ENCODE measurements at regions not wholly inside any gene's neighbourhood (a gene's known extent, or its start where the extent isn't known, plus 50 kb on each side); places are given as distances from the start of the nearest gene placed in this dataset.
A peak's percentile ranks its signal among the peaks of the same experiment; 100 is the strongest.

DNA sequence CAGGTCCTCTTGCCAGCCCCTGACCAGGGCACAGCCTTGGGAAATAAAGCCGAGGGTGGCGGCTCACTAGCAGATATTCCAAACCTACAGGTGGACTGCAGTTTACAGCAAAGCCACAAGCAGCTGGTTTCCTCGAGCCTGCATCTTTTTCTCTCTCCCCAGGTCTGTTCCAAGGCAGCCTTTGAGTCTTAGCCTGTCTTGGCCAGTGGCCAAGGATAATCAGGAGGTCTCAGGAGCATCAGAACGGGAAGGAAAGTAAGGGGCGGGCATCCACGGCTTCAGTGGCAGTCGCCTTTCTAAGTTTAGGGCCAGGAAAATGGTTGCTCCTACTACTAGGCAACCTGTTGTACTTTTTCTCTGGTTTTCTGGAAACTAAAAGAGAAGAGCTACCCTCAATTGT, 219.7 kb upstream of the ZMIZ1 start:
- WGBS, 3 donors: 62 to 63% (median 63%) methylated on average over 7 of the region's 7 CpGs
- FAIRE-seq (no peak), DNase-seq (no peak)
- Histone ChIP-seq H3K4me1 (ENCODE audit: control insufficient read depth in 3 of 3, insufficient read depth in 2 of 3, low read depth in 1 of 3, low read length in 2 of 3) (no peaks in the 10 kb centered on the region), H3K27ac (ENCODE audit: low read depth in 1 of 3, low read length in 2 of 3) (no peak overlapping the region), H3K27me3 (ENCODE audit: control insufficient read depth in 3 of 3, insufficient read depth in 3 of 3, low read length in 3 of 3) (peaks cover 0 to 5% (median 1%) of the 10 kb centered on the region in 3 donors), H3K9me3 (ENCODE audit: control insufficient read depth in 2 of 2, insufficient read depth in 1 of 2, low read depth in 1 of 2, low read length in 1 of 2) (no peaks in the 10 kb centered on the region), H3K4me3 (ENCODE audit: low read depth in 1 of 3, low read length in 3 of 3) (no peak overlapping the region), H3K36me3 (ENCODE audit: control insufficient read depth in 3 of 3, insufficient read depth in 2 of 3, low read depth in 1 of 3, low read length in 3 of 3) (no peaks in the 10 kb centered on the region)

DNA sequence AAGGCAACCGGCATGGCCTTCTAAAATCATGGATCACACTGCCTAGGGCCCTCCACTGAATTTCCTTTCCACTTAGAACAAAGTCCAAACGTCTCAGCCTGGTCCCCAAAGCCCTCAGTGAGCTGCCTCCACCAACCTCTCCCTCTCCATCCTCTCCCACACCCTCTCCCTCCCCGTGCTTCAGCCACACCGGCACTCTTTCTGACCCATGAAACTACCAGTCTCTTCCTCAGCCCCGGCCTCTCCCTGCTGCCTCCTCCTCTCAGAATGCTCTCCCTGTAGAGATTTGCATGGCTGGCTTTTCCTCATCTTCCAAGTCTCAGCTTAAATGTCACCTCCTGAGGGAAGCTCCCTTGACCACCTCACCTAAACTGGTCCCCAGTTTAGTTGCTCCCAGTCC, 219.0 kb upstream of the ZMIZ1 start:
- WGBS, 3 donors: 65 to 81% (median 78%) methylated on average over 5 of the region's 5 CpGs
- FAIRE-seq (no peak), DNase-seq (no peak)
- H3K36me3 ChIP-seq (ENCODE audit: control insufficient read depth in 3 of 3, insufficient read depth in 2 of 3, low read depth in 1 of 3, low read length in 3 of 3): no peaks in the 10 kb centered on the region
- no peak overlapping the region for H3K4me3 ChIP-seq (ENCODE audit: low read depth in 1 of 3, low read length in 3 of 3)
- H3K27me3 ChIP-seq (ENCODE audit: control insufficient read depth in 3 of 3, insufficient read depth in 3 of 3, low read length in 3 of 3): peaks cover 0 to 5% (median 1%) of the 10 kb centered on the region in 3 donors
- no peak overlapping the region for H3K27ac ChIP-seq (ENCODE audit: low read depth in 1 of 3, low read length in 2 of 3)
- H3K4me1 ChIP-seq (ENCODE audit: control insufficient read depth in 3 of 3, insufficient read depth in 2 of 3, low read depth in 1 of 3, low read length in 2 of 3): no peaks in the 10 kb centered on the region
- no peaks in the 10 kb centered on the region for H3K9me3 ChIP-seq (ENCODE audit: control insufficient read depth in 2 of 2, insufficient read depth in 1 of 2, low read depth in 1 of 2, low read length in 1 of 2)

DNA sequence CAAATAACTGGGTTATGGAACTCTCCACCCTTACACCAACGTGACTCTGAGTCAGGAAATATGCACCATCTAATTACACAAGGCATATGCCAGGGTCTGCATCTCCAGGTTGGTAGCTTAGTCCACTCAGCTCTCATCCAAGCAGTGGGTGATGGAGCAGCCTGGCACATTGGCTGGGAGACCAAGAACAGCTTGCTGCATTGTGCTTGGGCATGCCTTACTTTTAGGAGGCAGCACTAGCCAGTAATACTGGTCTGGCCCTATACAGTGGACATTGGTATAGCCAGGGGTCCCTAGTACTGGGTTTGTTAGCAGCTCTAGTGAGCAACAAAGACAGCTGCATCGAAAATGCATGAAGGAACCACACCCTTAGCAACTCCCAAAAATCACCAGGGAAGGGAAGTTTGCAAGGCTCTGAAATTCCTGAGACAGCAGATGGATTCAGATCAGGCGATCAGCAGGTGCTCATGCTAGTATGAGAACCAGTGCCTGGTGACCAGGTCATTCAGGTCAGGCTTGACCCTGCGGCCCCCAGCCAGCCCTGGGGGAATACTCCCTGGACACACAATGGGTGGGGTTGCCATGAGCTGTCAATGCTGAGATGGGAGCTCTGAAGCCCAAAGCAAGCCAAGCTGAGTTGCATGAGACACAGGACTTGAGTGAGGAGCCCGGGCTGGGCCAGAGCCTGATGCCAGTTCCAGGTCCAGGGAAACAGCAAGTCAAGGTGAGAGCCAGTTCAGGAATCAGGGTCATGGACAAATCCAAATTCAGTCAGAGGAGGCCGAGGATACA, 217.9 kb upstream of the ZMIZ1 start:
- no peaks in the 10 kb centered on the region for H3K9me3 ChIP-seq (ENCODE audit: control insufficient read depth in 2 of 2, insufficient read depth in 1 of 2, low read depth in 1 of 2, low read length in 1 of 2)
- no peak overlapping the region for H3K4me3 ChIP-seq (ENCODE audit: low read depth in 1 of 3, low read length in 3 of 3)
- H3K27me3 ChIP-seq (ENCODE audit: control insufficient read depth in 3 of 3, insufficient read depth in 3 of 3, low read length in 3 of 3): no peaks in the 10 kb centered on the region
- 71 to 80% (median 74%) methylated on average over 6 of the region's 6 CpGs for WGBS, 3 donors
- FAIRE-seq (no peak), DNase-seq (no peak)
- H3K36me3 ChIP-seq (ENCODE audit: control insufficient read depth in 3 of 3, insufficient read depth in 2 of 3, low read depth in 1 of 3, low read length in 3 of 3): no peaks in the 10 kb centered on the region
- H3K4me1 ChIP-seq (ENCODE audit: control insufficient read depth in 3 of 3, insufficient read depth in 2 of 3, low read depth in 1 of 3, low read length in 2 of 3): no peaks in the 10 kb centered on the region
- H3K27ac ChIP-seq (ENCODE audit: low read depth in 1 of 3, low read length in 2 of 3): no peak overlapping the region

DNA sequence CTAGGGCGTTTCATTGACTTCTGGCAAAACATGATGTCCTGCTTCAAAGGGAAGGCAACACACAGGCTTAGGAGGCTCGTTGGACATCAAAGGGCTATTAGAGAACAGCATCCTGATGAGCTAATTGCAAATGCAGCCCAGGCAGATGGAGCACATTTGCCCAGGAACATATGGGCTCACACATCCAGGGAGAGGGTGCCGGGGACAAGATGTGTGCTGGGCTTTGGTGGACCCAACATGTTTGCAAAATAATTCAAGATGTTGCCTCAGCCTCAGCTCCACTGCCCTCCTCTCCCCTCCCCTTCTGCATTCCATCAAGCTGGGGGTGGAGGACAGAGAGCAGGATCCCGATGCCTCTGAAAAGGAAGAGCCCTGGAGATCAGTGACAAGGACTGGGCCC, 217.1 kb upstream of the ZMIZ1 start:
- no peaks in the 10 kb centered on the region for H3K27me3 ChIP-seq (ENCODE audit: control insufficient read depth in 3 of 3, insufficient read depth in 3 of 3, low read length in 3 of 3)
- H3K27ac ChIP-seq (ENCODE audit: low read depth in 1 of 3, low read length in 2 of 3): no peak overlapping the region
- no peak for DNase-seq

DNA sequence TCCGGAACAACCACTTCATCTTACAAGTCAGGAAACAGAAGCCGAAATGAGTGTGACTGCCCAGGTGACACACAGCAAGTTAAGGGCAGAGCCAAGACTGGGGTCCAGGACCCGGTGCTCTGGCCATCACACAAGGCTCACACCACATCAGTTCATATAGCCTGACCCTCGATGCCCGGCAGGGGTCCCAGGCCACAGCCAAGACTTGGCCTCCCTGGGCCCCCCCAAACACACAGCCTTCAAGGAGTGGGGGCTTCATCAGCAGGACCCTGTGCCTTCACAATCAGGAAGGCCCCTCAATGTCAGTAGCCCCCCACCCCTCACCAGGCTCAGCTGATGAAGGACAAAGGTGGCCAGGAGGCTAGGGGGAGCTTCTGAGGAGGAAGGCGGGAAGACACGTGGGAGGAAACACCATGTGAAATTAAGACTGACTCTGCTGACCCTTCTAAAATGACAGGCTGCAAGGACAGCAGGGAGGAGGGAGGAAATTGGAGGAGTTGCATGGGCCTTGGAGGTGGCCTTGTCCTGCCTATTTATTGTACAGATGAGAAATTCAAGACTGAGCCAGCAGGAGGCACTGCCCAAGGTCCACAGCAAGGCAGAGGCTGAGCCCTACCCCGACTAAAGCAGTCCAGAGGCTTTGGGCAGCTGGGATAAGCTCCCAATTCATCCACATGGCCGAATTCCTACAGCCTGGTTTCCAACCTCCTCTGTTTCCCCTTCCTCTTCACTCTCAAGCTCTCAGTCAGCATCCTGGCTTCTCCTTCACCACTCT, 216.1 kb upstream of the ZMIZ1 start:
- WGBS, 3 donors: 76 to 83% (median 80%) methylated on average over 9 of the region's 9 CpGs
- Histone ChIP-seq H3K9me3 (ENCODE audit: control insufficient read depth in 2 of 2, insufficient read depth in 1 of 2, low read depth in 1 of 2, low read length in 1 of 2) (no peaks in the 10 kb centered on the region), H3K27ac (ENCODE audit: low read depth in 1 of 3, low read length in 2 of 3) (no peak overlapping the region), H3K4me3 (ENCODE audit: low read depth in 1 of 3, low read length in 3 of 3) (no peak overlapping the region), H3K4me1 (ENCODE audit: control insufficient read depth in 3 of 3, insufficient read depth in 2 of 3, low read depth in 1 of 3, low read length in 2 of 3) (no peaks in the 10 kb centered on the region), H3K36me3 (ENCODE audit: control insufficient read depth in 3 of 3, insufficient read depth in 2 of 3, low read depth in 1 of 3, low read length in 3 of 3) (no peaks in the 10 kb centered on the region), H3K27me3 (ENCODE audit: control insufficient read depth in 3 of 3, insufficient read depth in 3 of 3, low read length in 3 of 3) (no peaks in the 10 kb centered on the region)
- peak; percentile 52 for DNase-seq
- no peak for FAIRE-seq

More for the DNA sequence above, 217.1 kb upstream of the ZMIZ1 start:
- Histone ChIP-seq H3K36me3 (ENCODE audit: control insufficient read depth in 3 of 3, insufficient read depth in 2 of 3, low read depth in 1 of 3, low read length in 3 of 3) (no peaks in the 10 kb centered on the region), H3K4me1 (ENCODE audit: control insufficient read depth in 3 of 3, insufficient read depth in 2 of 3, low read depth in 1 of 3, low read length in 2 of 3) (no peaks in the 10 kb centered on the region), H3K9me3 (ENCODE audit: control insufficient read depth in 2 of 2, insufficient read depth in 1 of 2, low read depth in 1 of 2, low read length in 1 of 2) (no peaks in the 10 kb centered on the region), H3K4me3 (ENCODE audit: low read depth in 1 of 3, low read length in 3 of 3) (no peak overlapping the region)
- WGBS, 3 donors: 74 to 79% (median 79%) methylated on average over 4 of the region's 4 CpGs
- no peak for FAIRE-seq

DNA sequence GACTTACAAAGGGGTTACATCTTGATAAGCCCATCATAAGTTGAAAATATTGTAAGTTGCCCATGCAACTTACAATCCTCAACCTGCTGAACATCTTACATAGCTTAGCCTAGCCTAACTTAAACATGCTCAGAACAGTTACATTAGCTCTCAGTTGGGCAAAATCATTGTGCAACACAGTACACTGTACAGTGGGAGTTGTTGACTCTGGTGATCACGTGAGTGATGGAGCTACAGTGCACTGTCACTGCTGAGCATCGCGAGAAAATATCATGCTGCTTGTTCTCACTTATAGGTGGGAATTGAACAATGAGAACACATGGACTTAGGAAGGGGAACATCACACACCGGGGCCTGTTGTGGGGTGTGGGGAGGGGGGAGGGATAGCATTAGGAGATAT, 214.9 kb upstream of the ZMIZ1 start:
- 85 to 91% (median 90%) methylated on average over 4 of the region's 4 CpGs for WGBS, 3 donors
- Histone ChIP-seq H3K9me3 (ENCODE audit: control insufficient read depth in 2 of 2, insufficient read depth in 1 of 2, low read depth in 1 of 2, low read length in 1 of 2) (no peaks in the 10 kb centered on the region), H3K36me3 (ENCODE audit: control insufficient read depth in 3 of 3, insufficient read depth in 2 of 3, low read depth in 1 of 3, low read length in 3 of 3) (no peaks in the 10 kb centered on the region), H3K4me1 (ENCODE audit: control insufficient read depth in 3 of 3, insufficient read depth in 2 of 3, low read depth in 1 of 3, low read length in 2 of 3) (no peaks in the 10 kb centered on the region), H3K27me3 (ENCODE audit: control insufficient read depth in 3 of 3, insufficient read depth in 3 of 3, low read length in 3 of 3) (no peaks in the 10 kb centered on the region), H3K27ac (ENCODE audit: low read depth in 1 of 3, low read length in 2 of 3) (no peak overlapping the region), H3K4me3 (ENCODE audit: low read depth in 1 of 3, low read length in 3 of 3) (no peak overlapping the region)
- DNase-seq: no peak
- no peak for FAIRE-seq

DNA sequence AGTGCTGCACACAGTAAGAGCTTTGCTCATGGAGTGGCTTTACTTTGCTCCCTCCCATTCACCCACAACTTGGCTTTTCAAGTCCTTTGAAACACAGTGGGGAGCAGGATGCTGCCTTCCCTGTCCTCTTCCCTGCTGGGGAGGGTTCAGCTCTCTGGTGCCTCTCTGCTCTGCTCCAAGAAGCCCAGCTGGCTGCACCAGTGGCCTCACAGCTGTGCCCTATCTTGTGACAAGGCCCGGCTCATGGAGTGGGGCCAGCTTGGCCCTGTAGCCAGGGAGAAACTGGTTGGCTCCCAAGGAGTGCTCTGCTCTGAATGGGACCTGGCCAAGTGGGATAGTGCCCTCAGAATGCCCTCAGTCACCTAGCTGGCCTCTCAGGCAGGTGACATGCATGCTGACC, 212.3 kb upstream of the ZMIZ1 start:
- Histone ChIP-seq H3K4me3 (ENCODE audit: low read depth in 1 of 3, low read length in 3 of 3) (no peak overlapping the region), H3K4me1 (ENCODE audit: control insufficient read depth in 3 of 3, insufficient read depth in 2 of 3, low read depth in 1 of 3, low read length in 2 of 3) (no peaks in the 10 kb centered on the region), H3K27ac (ENCODE audit: low read depth in 1 of 3, low read length in 2 of 3) (no peak overlapping the region), H3K27me3 (ENCODE audit: control insufficient read depth in 3 of 3, insufficient read depth in 3 of 3, low read length in 3 of 3) (no peaks in the 10 kb centered on the region), H3K36me3 (ENCODE audit: control insufficient read depth in 3 of 3, insufficient read depth in 2 of 3, low read depth in 1 of 3, low read length in 3 of 3) (no peaks in the 10 kb centered on the region), H3K9me3 (ENCODE audit: control insufficient read depth in 2 of 2, insufficient read depth in 1 of 2, low read depth in 1 of 2, low read length in 1 of 2) (no peaks in the 10 kb centered on the region)
- 20 to 43% (median 33%) methylated on average over 1 of the region's 1 CpG for WGBS, 3 donors
- FAIRE-seq (no peak), DNase-seq (no peak)

DNA sequence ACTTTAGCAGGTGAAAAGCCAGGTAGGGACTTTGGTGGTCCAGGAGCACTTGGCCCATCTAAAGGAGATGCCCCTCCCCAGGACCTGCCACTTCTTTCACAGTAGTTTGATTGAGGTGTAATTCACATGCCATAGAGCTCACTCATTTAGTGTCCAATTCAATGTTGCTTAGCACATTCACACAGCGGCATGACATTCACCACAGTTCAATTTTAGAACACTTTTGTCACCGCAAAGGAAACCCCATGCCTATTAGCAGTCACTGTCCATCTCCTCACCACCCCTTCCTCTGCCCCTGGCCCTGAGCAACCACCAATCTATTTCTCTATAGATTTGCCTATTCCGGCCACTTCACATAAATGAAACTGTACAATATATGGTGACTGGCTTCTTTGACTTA, 211.6 kb upstream of the ZMIZ1 start:
- DNase-seq: no peak
- WGBS, 3 donors: 95 to 96% (median 96%) methylated on average over 3 of the region's 3 CpGs
- no peaks in the 10 kb centered on the region for H3K27me3 ChIP-seq (ENCODE audit: control insufficient read depth in 3 of 3, insufficient read depth in 3 of 3, low read length in 3 of 3)
- H3K4me3 ChIP-seq (ENCODE audit: low read depth in 1 of 3, low read length in 3 of 3): no peak overlapping the region
- no peak overlapping the region for H3K27ac ChIP-seq (ENCODE audit: low read depth in 1 of 3, low read length in 2 of 3)
- no peaks in the 10 kb centered on the region for H3K36me3 ChIP-seq (ENCODE audit: control insufficient read depth in 3 of 3, insufficient read depth in 2 of 3, low read depth in 1 of 3, low read length in 3 of 3)
- FAIRE-seq: no peak
- no peaks in the 10 kb centered on the region for H3K9me3 ChIP-seq (ENCODE audit: control insufficient read depth in 2 of 2, insufficient read depth in 1 of 2, low read depth in 1 of 2, low read length in 1 of 2)
- no peaks in the 10 kb centered on the region for H3K4me1 ChIP-seq (ENCODE audit: control insufficient read depth in 3 of 3, insufficient read depth in 2 of 3, low read depth in 1 of 3, low read length in 2 of 3)
